HCT116 (cell line): ENCODE measurements at regions not wholly inside any gene's neighbourhood (a gene's known extent, or its start where the extent isn't known, plus 50 kb on each side); places are given as distances from the start of the nearest gene placed in this dataset.

ENCODE experiments used
- ATAC-seq: fragments of 200-7000 bp; cut with Tn5 transposase; 2 replicates; pipeline ENCODE4 v1.9.1; 2020; ENCODE audit warnings: mild to moderate bottlenecking, moderate library complexity
- BruUV-seq: library from RNA; stranded (reverse); fragments of 400-500 nt; replicated peaks from 2 replicates; lab custom pipeline; 2021; lab: Mats Ljungman, UMichigan
- CTCF ChIA-PET: fragments of 300-600 bp; sonication (Branson Sonifier 250); formaldehyde crosslinking; loops from one replicate; lab custom pipeline; 2021; ENCODE audit warnings: antibody characterized with exemption; lab: Charles Lee
- POLR2A ChIA-PET: fragments of 300-600, 350-600 bp; sonication (Branson Sonifier 250); formaldehyde crosslinking; loops from one replicate; lab custom pipeline; 2021; ENCODE audit warnings: antibody characterized with exemption; lab: Charles Lee
- RAD21 ChIA-PET, 2 experiments: fragments of 300-600 bp; sonication (Branson Sonifier 250); formaldehyde crosslinking; loops; one replicate each; lab custom pipeline; 2023; ENCODE audit warnings: low total read pairs in 2 of 2; ENCODE audit not compliant: uncharacterized antibody in 2 of 2, unreplicated experiment in 2 of 2, low non-redundant PET in 1 of 2; lab: Charles Lee
- DNase-seq: peaks from one replicate; pipeline ENCODE4 v3.0.0-alpha.2; 2010; ENCODE audit warnings: low read depth, low spot score
- H2AFZ ChIP-seq: fragments of 200-600 bp; shearing (Covaris generic), sonication (generic); 2 replicates; pipeline ENCODE4 v1.6.1; 2017; ENCODE audit warnings: low read depth, mixed run types, mixed read lengths, antibody characterized with exemption, low read length; ENCODE audit not compliant: poor library complexity, severe bottlenecking
- H3K27ac ChIP-seq: 2 replicates; pipeline ENCODE4 v1.5.1; 2012; ENCODE audit warnings: low read depth, low read length
- H3K27me3 ChIP-seq: fragments of 200-600 bp; sonication (generic); 2 replicates; pipeline ENCODE4 v1.6.1; 2016; ENCODE audit warnings: mixed run types, low read length, mixed read lengths; ENCODE audit not compliant: insufficient read depth
- H3K36me3 ChIP-seq, 2 experiments: fragments of 200-500 bp in 1 of 2; fragments of 200-600 bp in 1 of 2; sonication (Bioruptor generic) in 1 of 2; sonication (generic) in 1 of 2; 2 replicates each; pipeline versions ENCODE4 v1.5.1 to v1.6.1; 2014 to 2016; ENCODE audit warnings: low read length in 2 of 2, inconsistent platforms in 1 of 2, mixed read lengths in 1 of 2, mixed run types in 1 of 2; ENCODE audit not compliant: insufficient read depth in 2 of 2, control insufficient read depth in 1 of 2
- H3K4me1 ChIP-seq, 2 experiments: fragments of 200-600 bp in 1 of 2; sonication (generic) in 1 of 2; 2 replicates each; pipeline versions ENCODE4 v1.5.1 to v1.6.1; 2012 to 2017; ENCODE audit warnings: low read length in 2 of 2, inconsistent platforms in 1 of 2, mild to moderate bottlenecking in 1 of 2, mixed read lengths in 1 of 2, mixed run types in 1 of 2, moderate library complexity in 1 of 2; ENCODE audit not compliant: insufficient read depth in 2 of 2, control insufficient read depth in 1 of 2
- H3K4me2 ChIP-seq: fragments of 200-600 bp; sonication (generic); 2 replicates; pipeline ENCODE4 v1.6.1; 2017; ENCODE audit warnings: mixed run types, low read length, mixed read lengths
- H3K4me3 ChIP-seq, 2 experiments: fragments of 200-600 bp in 1 of 2; sonication (generic) in 1 of 2; replicated peaks in 1 of 2; 2 replicates each; pipeline ENCODE4 v1.5.1; 2011 to 2016; ENCODE audit warnings: low read length in 2 of 2, control low read depth in 1 of 2, low read depth in 1 of 2, mild to moderate bottlenecking in 1 of 2, mixed read lengths in 1 of 2, mixed run types in 1 of 2
- H3K79me2 ChIP-seq: fragments of 200-600 bp; sonication (generic); 2 replicates; pipeline ENCODE4 v1.6.1; 2017; ENCODE audit warnings: mild to moderate bottlenecking, mixed run types, low read length, moderate library complexity, mixed read lengths; ENCODE audit not compliant: insufficient read depth
- H3K9ac ChIP-seq: fragments of 200-600 bp; sonication (generic); 2 replicates; pipeline ENCODE4 v1.6.1; 2016; ENCODE audit warnings: low read length, mixed read lengths
- H3K9me2 ChIP-seq: fragments of 200-600 bp; sonication (generic), shearing (Covaris generic); 2 replicates; pipeline ENCODE4 v1.6.1; 2017; ENCODE audit warnings: mixed run types, mild to moderate bottlenecking, moderate library complexity; ENCODE audit not compliant: insufficient read depth
- H3K9me3 ChIP-seq, 2 experiments: fragments of 200-500 bp in 1 of 2; fragments of 200-600 bp in 1 of 2; sonication (Bioruptor generic) in 1 of 2; sonication (generic) in 1 of 2; 2 replicates each; pipeline ENCODE4 v1.6.1; 2014 to 2017; ENCODE audit warnings: low read length in 2 of 2, mixed read lengths in 2 of 2, inconsistent platforms in 1 of 2, low read depth in 1 of 2, mild to moderate bottlenecking in 1 of 2, mixed run types in 1 of 2, moderate library complexity in 1 of 2; ENCODE audit not compliant: control insufficient read depth in 1 of 2, insufficient read depth in 1 of 2
- H4K20me1 ChIP-seq: fragments of 200-600 bp; sonication (generic), shearing (Covaris generic); 2 replicates; pipeline ENCODE4 v1.6.1; 2017; ENCODE audit warnings: mixed run types, mild to moderate bottlenecking, moderate library complexity; ENCODE audit not compliant: insufficient read depth
- CEBPB ChIP-seq: IDR thresholded peaks from 2 replicates; pipeline ENCODE4 v1.6.1; 2012; ENCODE audit warnings: low read depth
- FOSL1 ChIP-seq: IDR thresholded peaks from 2 replicates; pipeline ENCODE4 v1.6.1; 2012; ENCODE audit warnings: low read depth
- JUND ChIP-seq: IDR thresholded peaks from 2 replicates; pipeline ENCODE4 v1.6.1; 2012
- POLR2A ChIP-seq: IDR thresholded peaks from 2 replicates; pipeline ENCODE4 v1.7.0; 2011; ENCODE audit warnings: borderline replicate concordance; ENCODE audit not compliant: insufficient read depth, insufficient read length; ENCODE audit errors: extremely low read depth
- POLR2AphosphoS5 ChIP-seq: IDR thresholded peaks from 2 replicates; pipeline ENCODE4 v1.6.1; 2011; ENCODE audit warnings: mild to moderate bottlenecking, low read depth, low read length, moderate library complexity
- RAD21 ChIP-seq: IDR thresholded peaks from 2 replicates; pipeline ENCODE4 v1.6.1; 2012; ENCODE audit warnings: low read depth, mild to moderate bottlenecking
- SP1 ChIP-seq: IDR thresholded peaks from 2 replicates; pipeline ENCODE4 v1.6.1; 2012; ENCODE audit warnings: low read depth
- SRF ChIP-seq: IDR thresholded peaks from 2 replicates; pipeline ENCODE4 v1.6.1; 2012; ENCODE audit warnings: low read depth
- YY1 ChIP-seq: IDR thresholded peaks from 2 replicates; pipeline ENCODE4 v1.6.1; 2011; ENCODE audit warnings: low read length, low read depth, moderate library complexity, mild to moderate bottlenecking; ENCODE audit not compliant: insufficient replicate concordance; ENCODE audit errors: extremely low read depth
- ZFX ChIP-seq: fragments of 450-650 bp; IDR thresholded peaks from 2 replicates; pipeline ENCODE4 v1.6.1; 2017
- ZNF274 ChIP-seq: fragments of 200-500 bp; sonication (Bioruptor generic); IDR thresholded peaks from 2 replicates; pipeline ENCODE4 v1.6.1; 2014; ENCODE audit warnings: mild to moderate bottlenecking, low read depth, low read length, inconsistent platforms
- intact Hi-C: fragments of 100-400 bp; cut with micrococcal nuclease; formaldehyde crosslinking; loops from 2 replicates; pipeline ENCODE4 v1.10.0; 2022
- TF ChIP-seq, protein P1 (sequence below): IDR thresholded peaks from 2 replicates; pipeline ENCODE4 v1.6.1; 2011; ENCODE audit warnings: mild to moderate bottlenecking, low read length, moderate library complexity; ENCODE audit not compliant: insufficient replicate concordance; ENCODE audit errors: extremely low read depth
- TF ChIP-seq, protein P2 (sequence below): IDR thresholded peaks from 2 replicates; pipeline ENCODE4 v1.6.1; 2012; ENCODE audit warnings: low read depth
- TF ChIP-seq, protein P3 (sequence below): IDR thresholded peaks from 2 replicates; pipeline ENCODE4 v1.6.1; 2012
- TF ChIP-seq, protein P4 (sequence below), 3 experiments: fragments of 200-600 bp in 1 of 3; sonication (generic) in 1 of 3; IDR thresholded peaks in 2 of 3; conservative IDR thresholded peaks in 1 of 3; 2 replicates each; pipeline ENCODE4 v1.5.1; 2012 to 2017; ENCODE audit warnings: low read depth in 2 of 3, low read length in 2 of 3, antibody characterized with exemption in 1 of 3, borderline replicate concordance in 1 of 3, control low read depth in 1 of 3, mild to moderate bottlenecking in 1 of 3, mixed read lengths in 1 of 3, mixed run types in 1 of 3, moderate library complexity in 1 of 3; ENCODE audit not compliant: insufficient read depth in 1 of 3
- TF ChIP-seq, protein P5 (sequence below): IDR thresholded peaks from 2 replicates; pipeline ENCODE4 v1.6.1; 2012

DNA sequence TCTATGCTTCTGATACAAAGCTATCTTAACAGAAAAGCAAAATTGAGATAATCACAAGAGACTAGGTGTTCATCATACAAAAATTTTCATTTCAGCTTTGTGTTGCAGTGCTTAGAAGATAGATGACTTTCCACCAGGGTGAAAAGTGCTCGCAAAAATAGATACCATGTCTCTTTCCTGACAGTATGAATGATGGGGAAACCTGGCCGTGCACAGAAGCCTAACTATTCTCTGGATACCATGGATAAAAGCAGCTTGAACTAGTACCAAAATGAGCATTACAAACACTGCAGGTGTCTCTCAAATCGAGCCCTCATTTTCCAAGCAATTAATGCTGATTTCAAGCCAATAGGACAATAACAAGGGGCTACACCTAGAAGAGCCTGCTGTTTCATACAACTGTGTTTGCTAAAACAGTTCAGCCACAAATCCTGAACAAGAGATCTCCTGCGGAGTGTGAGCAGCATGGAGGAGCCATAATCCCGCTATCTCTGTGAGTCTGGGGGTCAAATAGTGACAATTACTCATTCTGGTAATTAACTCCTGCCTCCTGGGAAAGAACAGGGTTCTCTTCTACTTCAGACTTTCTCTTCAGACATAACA lies 507.6 kb downstream of the PID1 start:
- Histone ChIP-seq H4K20me1 (no peaks in the 10 kb centered on the region), H3K79me2 (no peaks in the 10 kb centered on the region), H3K4me1 (no peaks in the 10 kb centered on the region), H3K36me3 (no peaks in the 10 kb centered on the region)
- intact Hi-C loops = no loop called here
- ATAC-seq = no peak
- TF ChIP-seq, protein P1, sequence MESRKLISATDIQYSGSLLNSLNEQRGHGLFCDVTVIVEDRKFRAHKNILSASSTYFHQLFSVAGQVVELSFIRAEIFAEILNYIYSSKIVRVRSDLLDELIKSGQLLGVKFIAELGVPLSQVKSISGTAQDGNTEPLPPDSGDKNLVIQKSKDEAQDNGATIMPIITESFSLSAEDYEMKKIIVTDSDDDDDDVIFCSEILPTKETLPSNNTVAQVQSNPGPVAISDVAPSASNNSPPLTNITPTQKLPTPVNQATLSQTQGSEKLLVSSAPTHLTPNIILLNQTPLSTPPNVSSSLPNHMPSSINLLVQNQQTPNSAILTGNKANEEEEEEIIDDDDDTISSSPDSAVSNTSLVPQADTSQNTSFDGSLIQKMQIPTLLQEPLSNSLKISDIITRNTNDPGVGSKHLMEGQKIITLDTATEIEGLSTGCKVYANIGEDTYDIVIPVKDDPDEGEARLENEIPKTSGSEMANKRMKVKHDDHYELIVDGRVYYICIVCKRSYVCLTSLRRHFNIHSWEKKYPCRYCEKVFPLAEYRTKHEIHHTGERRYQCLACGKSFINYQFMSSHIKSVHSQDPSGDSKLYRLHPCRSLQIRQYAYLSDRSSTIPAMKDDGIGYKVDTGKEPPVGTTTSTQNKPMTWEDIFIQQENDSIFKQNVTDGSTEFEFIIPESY = no peak
- TF ChIP-seq CEBPB (no peak), ZNF274 (no peak), SP1 (no peak), ZFX (no peak), POLR2A (no peak), FOSL1 (no peak), RAD21 (no peak), YY1 (no peak), POLR2AphosphoS5 (no peak), SRF (no peak), JUND (no peak)
- TF ChIP-seq, protein P2, sequence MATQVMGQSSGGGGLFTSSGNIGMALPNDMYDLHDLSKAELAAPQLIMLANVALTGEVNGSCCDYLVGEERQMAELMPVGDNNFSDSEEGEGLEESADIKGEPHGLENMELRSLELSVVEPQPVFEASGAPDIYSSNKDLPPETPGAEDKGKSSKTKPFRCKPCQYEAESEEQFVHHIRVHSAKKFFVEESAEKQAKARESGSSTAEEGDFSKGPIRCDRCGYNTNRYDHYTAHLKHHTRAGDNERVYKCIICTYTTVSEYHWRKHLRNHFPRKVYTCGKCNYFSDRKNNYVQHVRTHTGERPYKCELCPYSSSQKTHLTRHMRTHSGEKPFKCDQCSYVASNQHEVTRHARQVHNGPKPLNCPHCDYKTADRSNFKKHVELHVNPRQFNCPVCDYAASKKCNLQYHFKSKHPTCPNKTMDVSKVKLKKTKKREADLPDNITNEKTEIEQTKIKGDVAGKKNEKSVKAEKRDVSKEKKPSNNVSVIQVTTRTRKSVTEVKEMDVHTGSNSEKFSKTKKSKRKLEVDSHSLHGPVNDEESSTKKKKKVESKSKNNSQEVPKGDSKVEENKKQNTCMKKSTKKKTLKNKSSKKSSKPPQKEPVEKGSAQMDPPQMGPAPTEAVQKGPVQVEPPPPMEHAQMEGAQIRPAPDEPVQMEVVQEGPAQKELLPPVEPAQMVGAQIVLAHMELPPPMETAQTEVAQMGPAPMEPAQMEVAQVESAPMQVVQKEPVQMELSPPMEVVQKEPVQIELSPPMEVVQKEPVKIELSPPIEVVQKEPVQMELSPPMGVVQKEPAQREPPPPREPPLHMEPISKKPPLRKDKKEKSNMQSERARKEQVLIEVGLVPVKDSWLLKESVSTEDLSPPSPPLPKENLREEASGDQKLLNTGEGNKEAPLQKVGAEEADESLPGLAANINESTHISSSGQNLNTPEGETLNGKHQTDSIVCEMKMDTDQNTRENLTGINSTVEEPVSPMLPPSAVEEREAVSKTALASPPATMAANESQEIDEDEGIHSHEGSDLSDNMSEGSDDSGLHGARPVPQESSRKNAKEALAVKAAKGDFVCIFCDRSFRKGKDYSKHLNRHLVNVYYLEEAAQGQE = no peak
- TF ChIP-seq, protein P3, sequence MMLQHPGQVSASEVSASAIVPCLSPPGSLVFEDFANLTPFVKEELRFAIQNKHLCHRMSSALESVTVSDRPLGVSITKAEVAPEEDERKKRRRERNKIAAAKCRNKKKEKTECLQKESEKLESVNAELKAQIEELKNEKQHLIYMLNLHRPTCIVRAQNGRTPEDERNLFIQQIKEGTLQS = no peak
- TF ChIP-seq, protein P4, sequence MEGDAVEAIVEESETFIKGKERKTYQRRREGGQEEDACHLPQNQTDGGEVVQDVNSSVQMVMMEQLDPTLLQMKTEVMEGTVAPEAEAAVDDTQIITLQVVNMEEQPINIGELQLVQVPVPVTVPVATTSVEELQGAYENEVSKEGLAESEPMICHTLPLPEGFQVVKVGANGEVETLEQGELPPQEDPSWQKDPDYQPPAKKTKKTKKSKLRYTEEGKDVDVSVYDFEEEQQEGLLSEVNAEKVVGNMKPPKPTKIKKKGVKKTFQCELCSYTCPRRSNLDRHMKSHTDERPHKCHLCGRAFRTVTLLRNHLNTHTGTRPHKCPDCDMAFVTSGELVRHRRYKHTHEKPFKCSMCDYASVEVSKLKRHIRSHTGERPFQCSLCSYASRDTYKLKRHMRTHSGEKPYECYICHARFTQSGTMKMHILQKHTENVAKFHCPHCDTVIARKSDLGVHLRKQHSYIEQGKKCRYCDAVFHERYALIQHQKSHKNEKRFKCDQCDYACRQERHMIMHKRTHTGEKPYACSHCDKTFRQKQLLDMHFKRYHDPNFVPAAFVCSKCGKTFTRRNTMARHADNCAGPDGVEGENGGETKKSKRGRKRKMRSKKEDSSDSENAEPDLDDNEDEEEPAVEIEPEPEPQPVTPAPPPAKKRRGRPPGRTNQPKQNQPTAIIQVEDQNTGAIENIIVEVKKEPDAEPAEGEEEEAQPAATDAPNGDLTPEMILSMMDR (IDR thresholded peaks at IDR 0.05 in 2 of 3, conservative IDR thresholded peaks at IDR 0.05 in 1 of 3; ENCODE audit: borderline replicate concordance in 1 of 3, insufficient read depth in 1 of 3, low read depth in 2 of 3, low read length in 2 of 3) = no peak
- TF ChIP-seq, protein P5, sequence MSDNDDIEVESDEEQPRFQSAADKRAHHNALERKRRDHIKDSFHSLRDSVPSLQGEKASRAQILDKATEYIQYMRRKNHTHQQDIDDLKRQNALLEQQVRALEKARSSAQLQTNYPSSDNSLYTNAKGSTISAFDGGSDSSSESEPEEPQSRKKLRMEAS = no peak
- TF ChIP-seq, all 23 proteins: peak for 0
- Histone ChIP-seq H3K27me3 (no peaks in the 10 kb centered on the region), H3K27ac (no peak overlapping the region), H3K4me2 (no peak overlapping the region), H3K4me3 (no peak overlapping the region), H3K9me2 (no peaks in the 10 kb centered on the region), H2AFZ (no peak overlapping the region), H3K9me3 (no peaks in the 10 kb centered on the region), H3K9ac (no peak overlapping the region)
- RAD21 ChIA-PET = no interaction called here
- POLR2A ChIA-PET = no interaction called here
- no peak for DNase-seq
- BruUV-seq = no TSS peak
- CTCF ChIA-PET = no interaction called here
